Upper lobe of left lung (tissue), 6 donors: ENCODE measurements at regions not wholly inside any gene's neighbourhood (a gene's known extent, or its start where the extent isn't known, plus 50 kb on each side); places are given as distances from the start of the nearest gene placed in this dataset.

Source experiments
- ATAC-seq, 2 donors: fragments of 200-7000 bp; cut with Tn5 transposase; one replicate each; pipeline ENCODE4 v1.9.1; 2022; ENCODE audit warnings: mild to moderate bottlenecking in 2 of 2, moderate library complexity in 2 of 2; ENCODE audit not compliant: low FRiP score in 2 of 2
- DNase-seq, 2 donors: peaks; one replicate each; pipeline ENCODE4 v3.0.0-alpha.2; 2019 to 2020
- H3K27ac ChIP-seq, 4 donors: fragments of 200-600 bp; sonication (generic); one replicate each; pipeline ENCODE4 v1.5.1; 2016 to 2019
- H3K27me3 ChIP-seq, 4 donors: fragments of 200-600 bp; sonication (generic); one replicate each; pipeline ENCODE4 v1.5.1; 2017 to 2019
- H3K36me3 ChIP-seq, 4 donors: fragments of 200-600 bp; sonication (generic); one replicate each; pipeline ENCODE4 v1.5.1; 2016 to 2019
- H3K4me1 ChIP-seq, 4 donors: fragments of 200-600 bp; sonication (generic); one replicate each; pipeline ENCODE4 v1.5.1; 2018 to 2019
- H3K4me3 ChIP-seq, 4 donors: fragments of 200-600 bp; sonication (generic); one replicate each; pipeline ENCODE4 v1.5.1; 2017 to 2019; ENCODE audit warnings: mild to moderate bottlenecking in 2 of 4, moderate library complexity in 1 of 4
- H3K9me3 ChIP-seq, 4 donors: fragments of 200-600 bp; sonication (generic); one replicate each; pipeline ENCODE4 v1.5.1; 2018 to 2019
- CTCF ChIP-seq, 6 experiments: fragments of 450-650 bp in 4 of 6; fragments of 200-600 bp in 2 of 6; sonication (generic) in 2 of 6; IDR thresholded peaks; one replicate each; pipeline ENCODE4 v1.5.1; 2016 to 2019; ENCODE audit warnings: antibody characterized with exemption in 6 of 6
- EP300 ChIP-seq, 4 donors: sonication (generic); formaldehyde crosslinking; IDR thresholded peaks; one replicate each; pipeline ENCODE4 v1.5.1; 2017; ENCODE audit warnings: antibody characterized with exemption in 4 of 4, control low read depth in 2 of 4
- POLR2A ChIP-seq, 4 donors: fragments of 450-650 bp; IDR thresholded peaks; one replicate each; pipeline ENCODE4 v1.5.1; 2016 to 2017; ENCODE audit warnings: antibody characterized with exemption in 4 of 4, mild to moderate bottlenecking in 2 of 4
- POLR2AphosphoS5 ChIP-seq, 2 donors: sonication (generic); formaldehyde crosslinking; IDR thresholded peaks; one replicate each; pipeline ENCODE4 v1.5.1; 2017; ENCODE audit warnings: antibody characterized with exemption in 2 of 2
- WGBS, 2 donors: methylation state at CpG; one replicate each; pipeline ENCODE4 v1.1.5; 2017 to 2018; 5-methylcytosine and 5-hydroxymethylcytosine counted together
- donor health status: DM: no; HTN: no; CAD: no; lungs with moderate emphysema.
- donor health status: DM: no; HTN: yes; CAD: no; lungs with severe emphysema.

- 91 to 100% methylated on average over 1 of the region's 1 CpG for WGBS, 2 donors
- Histone ChIP-seq H3K27ac (no peak overlapping the region), H3K36me3 (no peaks in the 10 kb centered on the region), H3K27me3 (no peaks in the 10 kb centered on the region), H3K4me3 (no peak overlapping the region), H3K9me3 (no peaks in the 10 kb centered on the region), H3K4me1 (no peaks in the 10 kb centered on the region)
- DNase-seq, result no peak
- TF ChIP-seq EP300 (IDR thresholded peaks at IDR 0.05) (no peak), POLR2AphosphoS5 (IDR thresholded peaks at IDR 0.05) (no peak), POLR2A (IDR thresholded peaks at IDR 0.05) (no peak), CTCF (IDR thresholded peaks at IDR 0.05) (no peak)
- ATAC-seq, result no peak
Measured at GRCh38 chr3:117118604-117119003, 409.0 kb downstream of the TUSC7 start.

DNA sequence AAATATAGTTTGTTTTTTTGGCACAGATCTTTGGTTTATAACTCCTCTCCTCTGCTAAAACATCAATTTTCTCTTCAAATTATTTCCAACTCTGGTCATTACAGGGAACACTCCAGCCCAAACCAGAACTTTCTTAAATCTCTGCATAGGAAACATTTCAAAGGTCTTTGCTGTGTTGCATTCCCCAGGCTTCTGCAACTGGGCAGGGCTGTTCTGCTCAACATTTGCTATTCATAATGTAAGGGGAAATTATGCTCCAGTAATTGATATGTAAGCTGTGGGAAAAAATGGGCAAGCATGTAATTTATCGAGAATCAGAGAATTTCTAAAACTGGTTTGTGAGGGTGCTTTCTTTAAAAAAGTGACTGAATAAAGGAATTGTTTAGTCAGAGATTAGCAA is 410.4 kb downstream of the TUSC7 start:
- Histone ChIP-seq H3K27ac (no peak overlapping the region), H3K9me3 (no peaks in the 10 kb centered on the region), H3K36me3 (no peaks in the 10 kb centered on the region), H3K4me3 (no peak overlapping the region), H3K27me3 (no peaks in the 10 kb centered on the region), H3K4me1 (no peaks in the 10 kb centered on the region)
- 89 to 93% methylated on average over 1 of the region's 1 CpG for WGBS, 2 donors
- no peak for ATAC-seq
- TF ChIP-seq EP300 (IDR thresholded peaks at IDR 0.05) (no peak), POLR2A (IDR thresholded peaks at IDR 0.05) (no peak), CTCF (IDR thresholded peaks at IDR 0.05) (no peak), POLR2AphosphoS5 (IDR thresholded peaks at IDR 0.05) (no peak)
- DNase-seq, result no peak

DNA sequence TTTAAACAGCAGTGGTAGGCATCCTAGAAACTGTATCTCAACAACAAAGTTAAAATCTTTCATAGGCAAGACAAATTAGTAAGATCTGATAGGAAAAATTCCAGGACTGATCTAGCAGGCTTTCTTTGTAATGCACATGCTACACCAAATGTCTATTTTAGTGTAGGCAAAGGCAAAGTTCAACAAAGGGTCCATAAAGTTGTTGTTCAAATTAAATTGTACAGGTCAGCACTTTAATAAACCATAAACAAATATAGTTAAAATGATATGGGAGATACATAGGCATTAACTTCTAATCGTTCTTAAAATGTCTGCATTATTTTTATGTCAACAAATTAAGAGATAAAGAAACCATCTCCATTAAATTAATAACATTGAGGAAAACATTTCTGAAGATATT is 413.0 kb downstream of the TUSC7 start:
- 69 to 79% methylated on average over 1 of the region's 1 CpG for WGBS, 2 donors
- H3K9me3 ChIP-seq, result no peaks in the 10 kb centered on the region
- no peak for ATAC-seq
- no peak for TF ChIP-seq POLR2AphosphoS5 (IDR thresholded peaks at IDR 0.05)
- TF ChIP-seq CTCF (IDR thresholded peaks at IDR 0.05), result no peak
- no peak for TF ChIP-seq POLR2A (IDR thresholded peaks at IDR 0.05)
- no peak for TF ChIP-seq EP300 (IDR thresholded peaks at IDR 0.05)
- no peaks in the 10 kb centered on the region for H3K36me3 ChIP-seq
- no peak for DNase-seq
- no peak overlapping the region for H3K27ac ChIP-seq
- H3K4me1 ChIP-seq, result no peaks in the 10 kb centered on the region
- H3K4me3 ChIP-seq, result no peak overlapping the region
- H3K27me3 ChIP-seq, result no peaks in the 10 kb centered on the region

DNA sequence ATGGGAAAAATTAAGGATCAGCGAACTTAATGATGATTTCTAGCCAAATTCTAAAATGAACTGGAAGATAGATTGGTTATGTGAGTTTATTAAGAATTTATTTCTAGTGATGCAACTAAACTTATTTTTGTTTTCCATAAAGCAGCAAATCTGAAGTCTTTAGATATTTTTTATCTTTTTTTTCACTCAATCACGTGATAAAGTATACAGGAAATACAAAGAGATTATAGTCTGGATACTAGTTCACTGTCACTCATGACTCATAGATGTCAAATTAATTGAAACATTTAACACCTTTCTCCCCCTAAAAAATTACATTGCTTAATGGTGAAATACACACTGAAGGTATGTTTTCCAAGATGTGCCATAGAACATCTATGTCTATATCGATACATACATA is 416.9 kb downstream of the TUSC7 start:
- no peak overlapping the region for H3K4me3 ChIP-seq
- no peak overlapping the region for H3K27ac ChIP-seq
- no peaks in the 10 kb centered on the region for H3K4me1 ChIP-seq
- no peaks in the 10 kb centered on the region for H3K27me3 ChIP-seq
- TF ChIP-seq POLR2A (IDR thresholded peaks at IDR 0.05) (no peak), CTCF (IDR thresholded peaks at IDR 0.05) (no peak), POLR2AphosphoS5 (IDR thresholded peaks at IDR 0.05) (no peak), EP300 (IDR thresholded peaks at IDR 0.05) (no peak)
- ATAC-seq (no peak), DNase-seq (no peak)
- no peaks in the 10 kb centered on the region for H3K36me3 ChIP-seq
- 80 to 82% methylated on average over 3 of the region's 3 CpGs for WGBS, 2 donors
- no peaks in the 10 kb centered on the region for H3K9me3 ChIP-seq

- H3K27me3 ChIP-seq, result no peaks in the 10 kb centered on the region
- H3K27ac ChIP-seq, result no peak overlapping the region
- ATAC-seq (no peak), DNase-seq (no peak)
- no peaks in the 10 kb centered on the region for H3K4me1 ChIP-seq
- H3K9me3 ChIP-seq, result no peaks in the 10 kb centered on the region
- H3K4me3 ChIP-seq, result no peak overlapping the region
- TF ChIP-seq EP300 (IDR thresholded peaks at IDR 0.05), result no peak
- TF ChIP-seq CTCF (IDR thresholded peaks at IDR 0.05), result no peak
- no peak for TF ChIP-seq POLR2AphosphoS5 (IDR thresholded peaks at IDR 0.05)
- TF ChIP-seq POLR2A (IDR thresholded peaks at IDR 0.05), result no peak
- 66 to 72% methylated on average over 5 of the region's 5 CpGs for WGBS, 2 donors
- no peaks in the 10 kb centered on the region for H3K36me3 ChIP-seq
Measured at GRCh38 chr3:117126946-117127546, 417.5 kb downstream of the TUSC7 start.
